Keratinocyte (primary cell): ENCODE measurements at regions not wholly inside any gene's neighbourhood (a gene's known extent, or its start where the extent isn't known, plus 50 kb on each side); places are given as distances from the start of the nearest gene placed in this dataset.

Experiments
- DNase-seq: peaks from one replicate; pipeline ENCODE4 v3.0.0-alpha.2; 2011; ENCODE audit warnings: low read depth, missing footprints, low spot score
- FAIRE-seq: peaks from 2 replicates; lab custom pipeline; 2011; peaks lifted over from hg19 to GRCh38; lab: Jason Lieb, UNC
- H2AFZ ChIP-seq: 2 replicates; pipeline ENCODE4 v1.6.0; 2012; ENCODE audit warnings: low read length, control low read depth, inconsistent platforms; ENCODE audit not compliant: control insufficient read depth
- H3K27ac ChIP-seq: 2 replicates; pipeline ENCODE4 v1.5.1; 2011; ENCODE audit warnings: low read length; ENCODE audit not compliant: control insufficient read depth, insufficient read depth
- H3K27me3 ChIP-seq: 3 replicates; pipeline ENCODE4 v1.6.0; 2011; ENCODE audit warnings: low read length; ENCODE audit not compliant: control insufficient read depth, insufficient read depth; ENCODE audit errors: extremely low read depth
- H3K36me3 ChIP-seq, 2 experiments: 2 replicates in 1 of 2; 3 replicates in 1 of 2; pipeline ENCODE4 v1.5.1; 2011; ENCODE audit warnings: low read length in 2 of 2, mild to moderate bottlenecking in 1 of 2; ENCODE audit not compliant: control insufficient read depth in 2 of 2, insufficient read depth in 2 of 2; ENCODE audit errors: extremely low read depth in 1 of 2
- H3K4me1 ChIP-seq: 3 replicates; pipeline ENCODE4 v1.5.1; 2011; ENCODE audit warnings: low read length; ENCODE audit not compliant: control insufficient read depth, insufficient read depth; ENCODE audit errors: extremely low read depth
- H3K4me2 ChIP-seq: 3 replicates; pipeline ENCODE4 v1.6.0; 2011; ENCODE audit warnings: low read depth, low read length; ENCODE audit not compliant: control insufficient read depth, insufficient read depth; ENCODE audit errors: extremely low read depth
- H3K4me3 ChIP-seq, 3 experiments: fragments of 200-600 bp in 1 of 3; sonication (generic) in 1 of 3; 2 replicates in 2 of 3; 3 replicates in 1 of 3; pipeline ENCODE4 v1.5.1; 2011 to 2016; ENCODE audit warnings: low read length in 3 of 3, mild to moderate bottlenecking in 3 of 3, control low read depth in 2 of 3, inconsistent platforms in 1 of 3, low read depth in 1 of 3, mixed read lengths in 1 of 3, mixed run types in 1 of 3, moderate library complexity in 1 of 3; ENCODE audit not compliant: control insufficient read depth in 2 of 3, insufficient read depth in 2 of 3; ENCODE audit errors: extremely low read depth in 1 of 3
- H3K79me2 ChIP-seq: 2 replicates; pipeline ENCODE4 v1.6.0; 2012; ENCODE audit warnings: low read length; ENCODE audit not compliant: control insufficient read depth, insufficient read depth
- H3K9ac ChIP-seq: 3 replicates; pipeline ENCODE4 v1.6.0; 2011; ENCODE audit warnings: low read length; ENCODE audit not compliant: control insufficient read depth, insufficient read depth; ENCODE audit errors: extremely low read depth
- H3K9me1 ChIP-seq: 3 replicates; pipeline ENCODE4 v1.6.0; 2011; ENCODE audit warnings: low read length; ENCODE audit not compliant: control insufficient read depth, insufficient read depth; ENCODE audit errors: extremely low read depth
- H3K9me3 ChIP-seq: 2 replicates; pipeline ENCODE4 v1.5.1; 2012; ENCODE audit warnings: low read depth, low read length; ENCODE audit not compliant: control insufficient read depth
- H4K20me1 ChIP-seq: 3 replicates; pipeline ENCODE4 v1.6.0; 2011; ENCODE audit warnings: low read length; ENCODE audit not compliant: control insufficient read depth, insufficient read depth; ENCODE audit errors: extremely low read depth
- EZH2 ChIP-seq: IDR thresholded peaks from one replicate; pipeline ENCODE4 v1.6.1; 2012; ENCODE audit warnings: inconsistent platforms, mild to moderate bottlenecking, low read length, moderate library complexity
- dilution Hi-C: fragments of 300-500 bp; cut with MboI; formaldehyde crosslinking; loops from one replicate; pipeline ENCODE4 v1.7.0; 2020; ENCODE audit warnings: low sequenced_read_pairs; ENCODE audit not compliant: extremely low pct_ligation_motif_present
- TF ChIP-seq, protein P1 (sequence below), 3 experiments: IDR thresholded peaks in 1 of 3; conservative IDR thresholded peaks in 1 of 3; optimal IDR thresholded peaks in 1 of 3; 2 replicates in 2 of 3; 3 replicates in 1 of 3; pipeline versions ENCODE3 to v1.5.1; 2011; ENCODE audit warnings: low read length in 3 of 3, mild to moderate bottlenecking in 3 of 3, moderate library complexity in 2 of 3, control low read depth in 1 of 3, inconsistent platforms in 1 of 3; ENCODE audit not compliant: insufficient read depth in 2 of 3; ENCODE audit errors: extremely low read depth in 1 of 3

DNA sequence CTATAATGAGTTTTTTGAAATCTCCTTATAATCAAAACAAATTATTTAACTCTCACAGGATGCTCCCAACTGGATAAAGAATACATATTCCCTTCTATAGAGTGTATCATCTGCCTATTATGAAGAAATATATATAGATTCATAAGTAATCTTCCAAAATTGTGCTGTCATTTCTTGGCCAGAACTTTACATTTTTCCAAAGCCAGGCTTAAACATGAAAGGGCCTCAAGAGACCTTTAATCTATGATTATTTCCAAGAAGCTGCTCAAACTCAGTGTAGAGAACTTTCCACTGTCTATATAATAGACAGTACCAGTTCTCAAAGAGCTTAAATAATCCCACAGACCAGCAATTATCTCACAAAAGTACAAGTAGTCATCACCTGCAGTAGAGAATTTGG, 211.0 kb downstream of the AKAIN1 start:
- no peaks in the 10 kb centered on the region for H3K79me2 ChIP-seq
- no peak overlapping the region for H2AFZ ChIP-seq
- H3K9me1 ChIP-seq = no peaks in the 10 kb centered on the region
- H3K9ac ChIP-seq = no peak overlapping the region
- DNase-seq = no peak
- H3K4me2 ChIP-seq = no peak overlapping the region
- H3K4me3 ChIP-seq = no peak overlapping the region
- H4K20me1 ChIP-seq = no peaks in the 10 kb centered on the region
- no peak for FAIRE-seq
- dilution Hi-C loops = no loop called here
- no peak overlapping the region for H3K27ac ChIP-seq
- H3K9me3 ChIP-seq = peaks cover 3% of the 10 kb centered on the region
- TF ChIP-seq, protein P1, sequence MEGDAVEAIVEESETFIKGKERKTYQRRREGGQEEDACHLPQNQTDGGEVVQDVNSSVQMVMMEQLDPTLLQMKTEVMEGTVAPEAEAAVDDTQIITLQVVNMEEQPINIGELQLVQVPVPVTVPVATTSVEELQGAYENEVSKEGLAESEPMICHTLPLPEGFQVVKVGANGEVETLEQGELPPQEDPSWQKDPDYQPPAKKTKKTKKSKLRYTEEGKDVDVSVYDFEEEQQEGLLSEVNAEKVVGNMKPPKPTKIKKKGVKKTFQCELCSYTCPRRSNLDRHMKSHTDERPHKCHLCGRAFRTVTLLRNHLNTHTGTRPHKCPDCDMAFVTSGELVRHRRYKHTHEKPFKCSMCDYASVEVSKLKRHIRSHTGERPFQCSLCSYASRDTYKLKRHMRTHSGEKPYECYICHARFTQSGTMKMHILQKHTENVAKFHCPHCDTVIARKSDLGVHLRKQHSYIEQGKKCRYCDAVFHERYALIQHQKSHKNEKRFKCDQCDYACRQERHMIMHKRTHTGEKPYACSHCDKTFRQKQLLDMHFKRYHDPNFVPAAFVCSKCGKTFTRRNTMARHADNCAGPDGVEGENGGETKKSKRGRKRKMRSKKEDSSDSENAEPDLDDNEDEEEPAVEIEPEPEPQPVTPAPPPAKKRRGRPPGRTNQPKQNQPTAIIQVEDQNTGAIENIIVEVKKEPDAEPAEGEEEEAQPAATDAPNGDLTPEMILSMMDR (optimal IDR thresholded peaks at IDR 0.05 in 1 of 3, IDR thresholded peaks at IDR 0.05 in 1 of 3, conservative IDR thresholded peaks at IDR 0.05 in 1 of 3; ENCODE audit: extremely low read depth in 1 of 3, insufficient read depth in 2 of 3, low read length in 3 of 3) = no peak
- no peak for TF ChIP-seq EZH2
- H3K27me3 ChIP-seq = no peaks in the 10 kb centered on the region
- H3K36me3 ChIP-seq = no peaks in the 10 kb centered on the region
- H3K4me1 ChIP-seq = no peaks in the 10 kb centered on the region

DNA sequence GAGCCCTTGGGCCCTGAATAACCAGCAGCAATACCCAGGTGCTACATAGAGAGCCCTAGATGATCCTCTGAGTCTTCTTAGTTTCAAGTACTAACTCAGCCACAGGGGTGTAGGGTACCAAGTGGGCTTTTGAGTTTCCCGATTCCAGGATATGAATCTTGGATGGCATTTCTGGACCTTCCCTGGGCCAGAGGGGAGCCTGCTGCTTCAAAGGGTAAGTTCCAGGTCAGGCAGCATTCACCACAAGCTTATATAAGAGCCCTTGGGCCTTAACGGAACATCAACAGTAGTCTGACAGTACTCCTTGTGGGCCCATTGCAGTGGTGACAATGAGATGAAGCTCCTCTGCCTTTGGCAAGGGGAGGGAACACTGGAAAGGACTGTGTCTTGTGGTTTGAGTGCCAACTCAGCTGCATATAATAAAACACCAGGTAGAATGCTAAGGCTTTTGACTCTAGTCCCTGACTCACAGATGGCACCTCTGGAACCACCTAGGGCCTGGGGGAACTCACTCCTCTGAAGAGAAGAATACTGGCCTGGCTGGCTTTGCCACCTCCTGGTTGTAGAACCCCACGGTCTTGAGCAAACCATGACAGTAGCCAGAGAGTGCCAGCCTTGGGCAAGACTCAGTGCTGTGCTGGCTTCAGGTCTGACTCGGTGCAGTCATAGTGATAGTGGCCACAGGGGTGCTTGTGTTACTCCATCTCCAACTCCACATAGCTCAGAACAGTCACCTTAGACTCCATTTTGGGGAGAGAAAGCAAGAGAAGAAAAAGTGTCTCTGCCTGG, 235.7 kb downstream of the AKAIN1 start:
- Histone ChIP-seq H3K79me2 (no peaks in the 10 kb centered on the region), H3K36me3 (no peaks in the 10 kb centered on the region), H3K27me3 (no peaks in the 10 kb centered on the region), H2AFZ (no peak overlapping the region), H3K4me1 (no peaks in the 10 kb centered on the region), H3K4me2 (no peak overlapping the region), H3K27ac (no peak overlapping the region), H3K9ac (no peak overlapping the region), H3K4me3 (no peak overlapping the region), H3K9me1 (no peaks in the 10 kb centered on the region), H4K20me1 (no peaks in the 10 kb centered on the region), H3K9me3 (no peaks in the 10 kb centered on the region)
- DNase-seq (no peak), FAIRE-seq (no peak)
- dilution Hi-C loops = no loop called here
- no peak for TF ChIP-seq EZH2
- TF ChIP-seq, protein P1 (optimal IDR thresholded peaks at IDR 0.05 in 1 of 3, IDR thresholded peaks at IDR 0.05 in 1 of 3, conservative IDR thresholded peaks at IDR 0.05 in 1 of 3; ENCODE audit: extremely low read depth in 1 of 3, insufficient read depth in 2 of 3, low read length in 3 of 3) = no peak
